ENCODE measurements at regions not wholly inside any gene's neighbourhood (a gene's known extent, or its start where the extent isn't known, plus 50 kb on each side); places are given as distances from the start of the nearest gene placed in this dataset.
A peak's percentile ranks its signal among the peaks of the same experiment; 100 is the strongest.

- peak overlapping the region; percentile 3 for H2BK120ac ChIP-seq (replicated peaks; ENCODE audit: low read depth, low read length)
- H2AFZ ChIP-seq (ENCODE audit: low read length) = no peak overlapping the region
- no peak overlapping the region for H3K27ac ChIP-seq (ENCODE audit: low read depth, low read length)
- H3K18ac ChIP-seq (ENCODE audit: extremely low read depth, low read length) = peak overlapping the region; percentile 75; the same call in 1 of the 2 replicates
- no peak overlapping the region for H3K4me2 ChIP-seq (ENCODE audit: insufficient read depth in 1 of 2, low read depth in 2 of 2, low read length in 2 of 2)
- ChIA-PET CTCF (ENCODE audit: partially characterized antibody) (interaction anchor here (1.1 to 1.8 kb wide), 2 partner anchors 15 to 18 kb away, joined by 3 to 5 read pairs; no protein-coding TSS in a partner anchor), POLR2A (ENCODE audit: partially characterized antibody) (no interaction called here)
- no peak overlapping the region for H3K4me3 ChIP-seq (ENCODE audit: extremely low read depth in 1 of 4, insufficient read depth in 2 of 4, low read depth in 3 of 4, low read length in 4 of 4)
- H3K36me3 ChIP-seq (ENCODE audit: control insufficient read depth in 2 of 4, insufficient read depth in 4 of 4, low read length in 3 of 4) = no peaks in the 10 kb centered on the region
- no peak for TF ChIP-seq SP2 (IDR thresholded peaks at IDR 0.05; ENCODE audit: low read length)
- TF ChIP-seq BCL11A (IDR thresholded peaks at IDR 0.05; ENCODE audit: low read depth in 2 of 2, low read length in 2 of 2) = no peak
- no peak for TF ChIP-seq CBX5 (IDR thresholded peaks at IDR 0.05; ENCODE audit: low read depth, low read length)
- no peak for TF ChIP-seq EZH2 (IDR thresholded peaks at IDR 0.05; ENCODE audit: low read depth, low read length, severe bottlenecking)
- TF ChIP-seq SP4 (IDR thresholded peaks at IDR 0.05; ENCODE audit: low read length) = no peak
- H3K79me2 ChIP-seq (ENCODE audit: control insufficient read depth in 1 of 2, insufficient read depth in 2 of 2, low read length in 2 of 2) = no peaks in the 10 kb centered on the region
- H3K79me1 ChIP-seq (ENCODE audit: low read depth, low read length) = no peaks in the 10 kb centered on the region
- H3K27me3 ChIP-seq (replicated peaks in 1 of 4; ENCODE audit: control insufficient read depth in 3 of 4, extremely low read depth in 1 of 4, insufficient read depth in 3 of 4, low read length in 3 of 4) = no peaks in the 10 kb centered on the region
- no peak overlapping the region for H2BK15ac ChIP-seq (ENCODE audit: low read length)
- H3K9me3 ChIP-seq (ENCODE audit: insufficient read depth in 2 of 2, low read depth in 1 of 2, low read length in 1 of 2) = no peaks in the 10 kb centered on the region
- H4K91ac ChIP-seq (replicated peaks; ENCODE audit: insufficient read length, low read length) = no peak overlapping the region
- H3K9ac ChIP-seq (replicated peaks in 1 of 4; ENCODE audit: extremely low read depth in 1 of 4, low read depth in 3 of 4, low read length in 3 of 4) = no peak overlapping the region
- no peak overlapping the region for H4K5ac ChIP-seq (ENCODE audit: insufficient read length, low read depth, low read length)
- H3K4me1 ChIP-seq (replicated peaks in 1 of 4; ENCODE audit: control insufficient read depth in 3 of 4, insufficient read depth in 4 of 4, low read length in 3 of 4) = peaks cover 0 to 23% (median 16%) of the 10 kb centered on the region in 4 experiments; a peak in 5 of 7 replicates
- no peak overlapping the region for H2AK5ac ChIP-seq (ENCODE audit: low read depth, low read length)
- H2BK20ac ChIP-seq (ENCODE audit: low read length) = no peak overlapping the region
- DNase-seq (ENCODE audit: low read depth in 1 of 2, low spot score in 2 of 2) = no peak
- no peak overlapping the region for H3K23ac ChIP-seq (ENCODE audit: insufficient read length)
- FAIRE-seq = no peak
- no peak overlapping the region for H4K8ac ChIP-seq (ENCODE audit: extremely low read depth, insufficient read depth, low read length)
- H3K4ac ChIP-seq (replicated peaks; ENCODE audit: insufficient read length, low read depth, low read length) = no peak overlapping the region
- no peak overlapping the region for H3K14ac ChIP-seq (ENCODE audit: insufficient read length)
- no peaks in the 10 kb centered on the region for H4K20me1 ChIP-seq (replicated peaks in 1 of 2; ENCODE audit: control insufficient read depth in 1 of 2, insufficient read depth in 2 of 2, low read length in 2 of 2)
- H2BK5ac ChIP-seq (ENCODE audit: low read depth, low read length) = no peak overlapping the region; the same call in 1 of the 2 replicates
- H2BK12ac ChIP-seq (ENCODE audit: low read depth, low read length) = no peak overlapping the region
- no peaks in the 10 kb centered on the region for H3K23me2 ChIP-seq (ENCODE audit: low read depth, low read length)
- H3K56ac ChIP-seq (replicated peaks; ENCODE audit: insufficient read length, low read depth, low read length) = no peak overlapping the region
Measured at GRCh38 chr1:59070610-59071009, 226.3 kb upstream of the FGGY start.

Measured in H1 (cell line).